Right lobe of liver (tissue), 4 donors: ENCODE measurements at regions not wholly inside any gene's neighbourhood (a gene's known extent, or its start where the extent isn't known, plus 50 kb on each side); places are given as distances from the start of the nearest gene placed in this dataset.
"Not testable (repeated sequence)": the region's sequence is repeated elsewhere in the genome, so short reads cannot be mapped to it uniquely, and the experiment has no call there.

Experiments used
- CTCF ChIP-seq, 4 donors: fragments of 200-600 bp in 3 of 4; fragments of 450-650 bp in 1 of 4; IDR thresholded peaks; one replicate each; pipeline versions ENCODE4 v1.5.1 to v1.8.0; 2016 to 2022; ENCODE audit warnings: antibody characterized with exemption in 4 of 4, mild to moderate bottlenecking in 2 of 4
- POLR2A ChIP-seq: fragments of 450-650 bp; IDR thresholded peaks from one replicate; pipeline ENCODE4 v1.6.1; 2017; ENCODE audit warnings: antibody characterized with exemption, mild to moderate bottlenecking
- donor health status: DM: no; HTN: no; CAD: no.
- donor health status: DM: no; HTN: no; CAD: no.
- donor health status: DM: no; HTN: yes; CAD: no.

- TF ChIP-seq CTCF (IDR thresholded peaks at IDR 0.05); POLR2A: not testable (repeated sequence)
These were observed 237.5 kb downstream of the ANKRD30B start for GRCh38 chr18:14985291-14986013.
